ENCODE measurements at regions not wholly inside any gene's neighbourhood (a gene's known extent, or its start where the extent isn't known, plus 50 kb on each side); places are given as distances from the start of the nearest gene placed in this dataset.

DNA sequence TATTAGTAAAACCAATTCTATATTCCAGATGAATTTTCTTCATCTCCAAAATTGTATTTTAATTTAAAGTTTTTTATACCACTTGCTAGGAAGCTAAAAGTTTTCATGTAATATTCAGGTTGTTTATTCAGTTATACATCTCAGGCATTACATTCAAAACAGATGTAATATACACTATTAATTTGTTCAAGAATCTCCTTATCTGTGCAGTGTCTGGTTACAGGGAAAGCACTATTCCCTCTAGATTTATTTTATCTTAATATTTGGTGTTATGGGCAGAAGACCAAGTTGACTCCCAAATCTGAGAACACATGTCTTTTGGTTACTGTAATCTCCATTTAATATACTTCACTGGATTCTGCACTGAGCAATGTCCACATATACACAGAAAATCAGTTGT is 953.4 kb downstream of the ANKRD7 start:
- no peak for TF ChIP-seq CTCF (IDR thresholded peaks at IDR 0.05; ENCODE audit: borderline replicate concordance, control extremely low read depth, extremely low read depth, insufficient read depth, missing control alignments)
- in situ Hi-C loops (cut with MboI; ENCODE audit: low sequenced_read_pairs, unreplicated experiment): no loop called here
- no peak for DNase-seq (ENCODE audit: low spot score)

DNA sequence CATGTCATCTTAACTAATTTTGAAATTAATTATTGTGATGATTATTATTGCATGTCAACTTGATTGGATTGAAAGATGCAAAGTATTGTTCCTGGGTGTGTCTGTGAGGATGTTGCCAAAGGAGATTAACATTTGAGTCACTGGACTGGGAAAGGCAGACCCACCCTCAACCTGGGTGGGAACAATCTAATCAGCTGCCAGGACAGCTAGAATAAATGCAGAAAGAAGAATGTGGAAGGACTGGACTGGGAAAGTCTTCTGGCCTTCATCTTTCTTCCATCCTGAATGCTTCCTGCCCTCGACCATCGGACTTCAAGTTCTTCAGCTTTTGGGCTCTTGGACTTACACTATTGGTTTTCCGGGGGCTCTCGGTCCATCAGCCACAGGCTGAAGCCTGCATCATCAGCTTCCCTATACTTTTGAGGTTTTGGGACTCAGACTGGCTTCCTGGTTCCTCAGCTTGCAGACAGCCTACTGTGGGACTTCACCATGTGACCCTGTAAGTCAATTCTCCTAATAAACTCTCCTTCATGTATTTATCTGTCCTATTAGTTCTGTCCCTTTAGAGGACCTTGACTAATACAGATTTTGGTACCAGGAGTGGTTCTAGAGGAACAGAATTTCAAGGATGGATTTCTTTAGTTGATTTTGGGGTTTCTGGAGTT is 959.8 kb downstream of the ANKRD7 start:
- TF ChIP-seq CTCF (IDR thresholded peaks at IDR 0.05; ENCODE audit: borderline replicate concordance, control extremely low read depth, extremely low read depth, insufficient read depth, missing control alignments): no peak
- no peak for DNase-seq (ENCODE audit: low spot score)
- in situ Hi-C loops (cut with MboI; ENCODE audit: low sequenced_read_pairs, unreplicated experiment): no loop called here

- DNase-seq (ENCODE audit: low spot score): no peak
- no peak for TF ChIP-seq CTCF (IDR thresholded peaks at IDR 0.05; ENCODE audit: borderline replicate concordance, control extremely low read depth, extremely low read depth, insufficient read depth, missing control alignments)
- in situ Hi-C loops (cut with MboI; ENCODE audit: low sequenced_read_pairs, unreplicated experiment): no loop called here
Measured at GRCh38 chr7:119196183-119196582, 971.7 kb downstream of the ANKRD7 start.

DNA sequence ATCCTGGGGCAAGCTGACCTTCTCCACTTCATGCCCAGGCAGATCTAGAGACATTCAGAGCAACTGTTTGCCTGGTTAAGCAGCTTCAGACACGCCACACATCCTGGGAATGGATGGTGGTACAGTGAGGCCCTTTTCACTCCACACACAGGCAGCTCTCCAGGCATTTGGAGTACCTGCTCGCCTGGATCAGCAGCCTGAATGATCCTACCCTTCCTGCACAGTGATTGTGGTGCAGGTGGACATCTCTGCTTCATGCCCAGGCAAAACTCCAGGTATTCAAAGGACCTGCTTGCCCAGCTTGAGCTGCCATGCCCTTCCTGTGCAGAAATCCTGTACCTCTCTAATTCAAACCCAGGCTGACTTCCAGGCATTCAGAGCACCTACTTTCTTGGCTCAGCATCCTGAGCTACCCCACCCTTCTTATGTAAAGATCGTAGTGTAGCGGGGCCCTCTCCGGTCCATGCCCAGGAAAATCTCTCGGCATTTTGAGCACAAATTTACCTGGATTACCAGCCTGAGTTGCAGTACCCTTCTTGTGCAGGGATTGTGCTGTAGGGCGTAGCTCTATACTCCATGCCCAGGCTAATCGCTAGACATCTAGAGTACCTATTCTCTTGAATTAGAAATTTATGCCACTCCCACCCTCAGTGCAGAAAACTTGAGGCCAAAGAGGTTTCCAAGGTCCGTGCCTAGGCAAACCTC is 972.8 kb downstream of the ANKRD7 start:
- TF ChIP-seq CTCF (IDR thresholded peaks at IDR 0.05; ENCODE audit: borderline replicate concordance, control extremely low read depth, extremely low read depth, insufficient read depth, missing control alignments): no peak
- in situ Hi-C loops (cut with MboI; ENCODE audit: low sequenced_read_pairs, unreplicated experiment): no loop called here
- DNase-seq (ENCODE audit: low spot score): no peak

GRCh38 chr7:119197877-119198527 is 973.5 kb downstream of the ANKRD7 start:
- DNase-seq (ENCODE audit: low spot score): peak; percentile 22
- peak; percentile 63 for TF ChIP-seq CTCF (IDR thresholded peaks at IDR 0.05; ENCODE audit: borderline replicate concordance, control extremely low read depth, extremely low read depth, insufficient read depth, missing control alignments)
- in situ Hi-C loops (cut with MboI; ENCODE audit: low sequenced_read_pairs, unreplicated experiment): no loop called here

GRCh38 chr7:119219663-119220062 is 995.2 kb downstream of the ANKRD7 start:
- no peak for TF ChIP-seq CTCF (IDR thresholded peaks at IDR 0.05; ENCODE audit: borderline replicate concordance, control extremely low read depth, extremely low read depth, insufficient read depth, missing control alignments)
- in situ Hi-C loops (cut with MboI; ENCODE audit: low sequenced_read_pairs, unreplicated experiment): no loop called here
- DNase-seq (ENCODE audit: low spot score): no peak

Measured in GM13976 (cell line).